Neural cell (in vitro differentiated cells): ENCODE measurements at regions not wholly inside any gene's neighbourhood (a gene's known extent, or its start where the extent isn't known, plus 50 kb on each side); places are given as distances from the start of the nearest gene placed in this dataset.

Source experiments
- EP300 ChIP-seq: fragments of 450-650 bp; conservative IDR thresholded peaks from 2 replicates; pipeline ENCODE4 v1.6.1; 2014; ENCODE audit warnings: antibody characterized with exemption, mild to moderate bottlenecking, moderate library complexity; ENCODE audit not compliant: poor library complexity, severe bottlenecking
- EZH2 ChIP-seq: fragments of 200-600, 300-800 bp; shearing (Covaris generic), sonication (generic); IDR thresholded peaks from 2 replicates; pipeline ENCODE4 v1.6.1; 2014; ENCODE audit warnings: antibody characterized with exemption, low read length, borderline replicate concordance, mild to moderate bottlenecking; ENCODE audit not compliant: insufficient read depth, poor library complexity, severe bottlenecking
- POLR2AphosphoS5 ChIP-seq: IDR thresholded peaks from 2 replicates; pipeline ENCODE4 v1.6.1; 2012
- RAD21 ChIP-seq: fragments of 450-650 bp; conservative IDR thresholded peaks from 2 replicates; pipeline ENCODE4 v1.6.1; 2014; ENCODE audit warnings: antibody characterized with exemption, mild to moderate bottlenecking, moderate library complexity
- REST ChIP-seq: IDR thresholded peaks from 2 replicates; pipeline ENCODE4 v1.6.1; 2012; ENCODE audit warnings: borderline replicate concordance
- TF ChIP-seq, protein P1 (sequence below): fragments of 450-650 bp; IDR thresholded peaks from 2 replicates; pipeline ENCODE4 v1.5.1; 2014; ENCODE audit warnings: antibody characterized with exemption, mild to moderate bottlenecking, moderate library complexity; ENCODE audit not compliant: poor library complexity, severe bottlenecking

- TF ChIP-seq, protein P1, sequence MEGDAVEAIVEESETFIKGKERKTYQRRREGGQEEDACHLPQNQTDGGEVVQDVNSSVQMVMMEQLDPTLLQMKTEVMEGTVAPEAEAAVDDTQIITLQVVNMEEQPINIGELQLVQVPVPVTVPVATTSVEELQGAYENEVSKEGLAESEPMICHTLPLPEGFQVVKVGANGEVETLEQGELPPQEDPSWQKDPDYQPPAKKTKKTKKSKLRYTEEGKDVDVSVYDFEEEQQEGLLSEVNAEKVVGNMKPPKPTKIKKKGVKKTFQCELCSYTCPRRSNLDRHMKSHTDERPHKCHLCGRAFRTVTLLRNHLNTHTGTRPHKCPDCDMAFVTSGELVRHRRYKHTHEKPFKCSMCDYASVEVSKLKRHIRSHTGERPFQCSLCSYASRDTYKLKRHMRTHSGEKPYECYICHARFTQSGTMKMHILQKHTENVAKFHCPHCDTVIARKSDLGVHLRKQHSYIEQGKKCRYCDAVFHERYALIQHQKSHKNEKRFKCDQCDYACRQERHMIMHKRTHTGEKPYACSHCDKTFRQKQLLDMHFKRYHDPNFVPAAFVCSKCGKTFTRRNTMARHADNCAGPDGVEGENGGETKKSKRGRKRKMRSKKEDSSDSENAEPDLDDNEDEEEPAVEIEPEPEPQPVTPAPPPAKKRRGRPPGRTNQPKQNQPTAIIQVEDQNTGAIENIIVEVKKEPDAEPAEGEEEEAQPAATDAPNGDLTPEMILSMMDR: no peak
- TF ChIP-seq EZH2: no peak
- no peak for TF ChIP-seq RAD21
- TF ChIP-seq REST: no peak
- TF ChIP-seq EP300: no peak
- TF ChIP-seq POLR2AphosphoS5: no peak
These were observed 103.4 kb upstream of the FGF3 start for GRCh38 chr11:69922596-69923111.
